Lung microvascular endothelial cell (primary cell): ENCODE measurements at regions not wholly inside any gene's neighbourhood (a gene's known extent, or its start where the extent isn't known, plus 50 kb on each side); places are given as distances from the start of the nearest gene placed in this dataset.
"Not testable (repeated sequence)": the region's sequence is repeated elsewhere in the genome, so short reads cannot be mapped to it uniquely, and the experiment has no call there.

Experiments used
- DNase-seq, 2 donors: peaks; one replicate each; pipeline versions ENCODE4 v3.0.0 to v3.0.0-alpha.2; 2010; ENCODE audit warnings: low read depth in 2 of 2

DNA sequence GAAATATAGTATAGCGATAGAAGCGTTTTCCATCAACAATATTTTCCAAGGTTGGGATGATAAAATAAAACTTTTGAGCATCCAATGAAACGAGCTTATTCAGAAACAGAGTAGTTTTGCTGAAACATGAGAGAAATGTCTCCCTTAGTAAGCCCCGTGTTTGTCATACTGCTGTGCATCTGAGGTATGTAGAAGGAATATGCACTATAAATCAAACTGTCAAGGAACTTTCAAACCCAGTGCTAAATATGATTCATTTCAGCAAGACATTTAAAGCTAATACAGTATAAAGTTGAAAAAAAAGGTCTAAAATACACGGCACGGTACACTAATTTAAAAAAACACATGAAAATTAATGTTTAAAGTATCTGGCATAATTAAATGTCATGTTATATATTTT, 546.2 kb downstream of the SLITRK5 start:
- no peak for DNase-seq

DNA sequence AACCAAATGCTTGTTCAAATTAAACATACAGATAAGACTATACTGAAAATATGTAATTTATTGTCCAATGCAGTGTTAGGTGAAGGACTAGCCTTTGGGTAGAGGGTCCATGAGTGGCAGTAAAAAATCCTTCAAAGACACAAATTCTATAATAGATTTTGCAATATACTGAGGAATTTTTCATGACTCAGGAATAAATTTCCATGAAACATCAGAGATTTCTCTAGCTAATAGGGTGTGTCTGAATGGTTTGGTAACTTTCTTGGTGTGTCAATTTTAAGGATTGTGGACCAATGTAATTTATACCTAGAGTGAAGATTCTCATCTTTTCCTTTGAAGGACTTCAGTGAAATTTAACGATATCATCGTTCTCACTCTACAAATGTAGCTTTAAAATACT, 546.7 kb downstream of the SLITRK5 start:
- DNase-seq: no peak

DNA sequence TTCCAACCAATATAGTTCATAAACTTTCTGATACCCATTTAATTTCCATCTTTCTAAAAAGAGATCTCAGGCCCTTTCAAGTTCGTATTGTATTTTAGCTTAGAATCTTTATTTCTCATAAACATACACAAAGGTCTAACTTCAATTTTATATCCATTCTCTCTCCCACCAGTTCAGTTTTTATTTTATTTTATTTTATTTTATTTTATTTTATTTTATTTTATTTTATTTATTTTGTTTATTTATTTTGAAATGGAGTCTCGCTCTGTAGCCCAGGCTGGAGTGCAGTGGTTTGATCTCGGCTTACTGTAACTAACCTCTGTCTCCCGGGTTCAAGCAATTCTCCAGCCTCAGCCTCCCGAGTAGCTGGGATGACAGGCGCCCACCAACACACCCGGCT, 552.8 kb downstream of the SLITRK5 start:
- no peak for DNase-seq

DNA sequence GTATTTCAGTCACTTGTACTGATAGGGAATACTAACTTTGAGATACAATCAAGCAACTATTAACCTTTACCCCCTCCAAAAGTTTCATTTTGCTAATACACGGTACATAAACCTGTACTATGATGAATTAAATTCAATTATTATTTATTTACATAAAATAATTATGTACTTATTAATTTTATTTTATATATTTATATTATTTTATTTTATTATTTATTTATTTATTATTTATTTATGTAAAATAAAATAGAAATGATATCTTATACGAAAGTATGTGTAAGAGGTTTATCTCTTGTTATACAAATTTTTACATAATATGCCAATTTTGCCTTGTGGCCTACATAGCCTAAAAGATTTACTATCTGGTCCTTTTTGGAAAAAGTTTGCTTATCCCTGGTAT, 564.3 kb downstream of the SLITRK5 start:
- DNase-seq: no peak

DNA sequence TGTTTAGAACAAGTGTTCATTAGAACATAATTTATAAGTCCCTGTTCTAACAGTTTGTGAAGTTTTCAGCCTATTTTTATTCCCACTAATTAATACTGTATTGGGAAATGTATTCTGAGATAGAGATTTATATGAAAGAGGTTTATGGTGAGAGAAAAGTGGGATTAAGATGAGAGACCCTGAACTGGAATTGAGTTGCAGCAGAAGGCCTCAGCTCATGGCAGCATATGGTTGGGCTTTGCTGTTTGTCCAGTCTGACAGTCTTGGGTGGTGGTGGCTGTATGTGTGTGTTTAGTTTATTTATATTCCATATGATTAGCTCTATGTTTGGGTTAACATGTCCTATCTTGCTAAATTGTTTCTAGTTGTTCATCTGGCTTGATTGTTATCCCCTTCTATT, 575.1 kb downstream of the SLITRK5 start:
- no peak for DNase-seq

DNA sequence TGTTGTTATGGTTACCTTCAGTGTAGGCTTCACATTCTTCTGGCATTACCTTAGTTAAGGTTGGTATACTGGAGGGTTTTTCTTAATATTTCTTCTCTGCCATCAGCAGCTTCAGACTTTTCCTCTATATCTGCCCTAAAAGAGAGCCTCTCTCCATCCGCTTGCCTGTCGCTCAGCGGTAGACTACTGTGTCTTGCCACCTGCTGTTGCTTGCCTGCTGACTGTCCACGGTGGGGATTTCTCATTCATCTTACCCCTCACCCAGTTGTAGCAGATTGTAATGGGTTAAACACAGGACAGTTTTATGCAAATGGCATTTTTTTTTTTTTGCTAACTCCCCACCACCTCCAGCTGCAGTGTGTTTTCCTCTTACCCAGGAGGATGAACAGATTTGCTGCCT, 577.2 kb downstream of the SLITRK5 start:
- DNase-seq: no peak

DNA sequence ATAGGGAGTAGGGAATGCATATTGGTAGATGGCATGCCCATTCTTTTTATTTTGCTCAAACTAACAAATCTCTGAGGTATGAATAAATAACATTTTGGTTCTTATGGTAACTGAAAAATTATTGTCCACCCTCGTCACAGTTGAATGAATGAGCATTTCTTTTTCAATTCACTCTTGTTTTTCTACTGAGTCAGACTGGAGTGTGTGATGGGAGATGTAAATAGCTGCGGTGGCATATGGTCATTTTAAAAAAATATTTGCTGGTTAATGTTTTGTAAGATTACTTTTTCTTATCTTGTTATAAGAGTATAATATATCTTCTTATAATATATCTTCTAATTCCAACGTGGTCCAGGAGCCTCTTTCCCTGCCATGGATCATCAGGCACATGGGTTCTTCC, 586.5 kb downstream of the SLITRK5 start:
- no peak for DNase-seq

DNA sequence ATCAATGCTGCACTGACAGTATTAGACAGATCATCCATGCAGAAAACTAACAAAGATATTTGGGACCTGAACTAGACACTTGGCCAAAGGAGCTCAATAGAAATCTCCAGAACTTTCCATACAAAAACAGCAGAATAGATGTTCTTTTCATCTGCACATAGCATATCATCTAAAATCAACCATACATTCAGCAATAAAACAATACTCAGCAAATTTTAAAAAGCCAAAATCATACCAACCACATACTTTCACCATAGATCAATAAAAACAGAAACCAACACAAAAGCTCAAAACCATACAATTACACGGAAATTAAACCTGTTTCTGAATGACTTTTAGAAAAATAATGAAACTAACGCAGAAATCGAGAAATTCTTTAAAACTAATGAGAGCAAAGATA, 592.6 kb downstream of the SLITRK5 start:
- no peak for DNase-seq

DNA sequence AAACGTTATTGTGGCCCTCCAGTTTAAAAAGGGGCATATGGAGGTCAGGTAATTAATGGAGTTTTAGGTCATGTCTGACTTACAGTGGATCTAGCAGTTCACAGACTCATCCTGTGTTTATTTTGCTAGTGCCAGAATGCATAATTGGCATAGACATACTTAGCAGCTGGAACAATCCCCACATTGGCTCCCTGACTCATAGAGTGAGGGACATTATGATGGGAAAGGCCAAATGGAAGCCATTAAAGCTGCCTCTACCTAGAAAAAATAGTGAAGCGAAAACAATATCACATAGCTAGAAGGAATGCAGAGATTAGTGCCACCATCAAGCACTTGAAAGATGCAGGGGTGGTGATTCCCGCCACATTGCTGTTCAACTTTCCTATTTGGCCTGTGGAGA, 610.7 kb downstream of the SLITRK5 start:
- DNase-seq: no peak

DNA sequence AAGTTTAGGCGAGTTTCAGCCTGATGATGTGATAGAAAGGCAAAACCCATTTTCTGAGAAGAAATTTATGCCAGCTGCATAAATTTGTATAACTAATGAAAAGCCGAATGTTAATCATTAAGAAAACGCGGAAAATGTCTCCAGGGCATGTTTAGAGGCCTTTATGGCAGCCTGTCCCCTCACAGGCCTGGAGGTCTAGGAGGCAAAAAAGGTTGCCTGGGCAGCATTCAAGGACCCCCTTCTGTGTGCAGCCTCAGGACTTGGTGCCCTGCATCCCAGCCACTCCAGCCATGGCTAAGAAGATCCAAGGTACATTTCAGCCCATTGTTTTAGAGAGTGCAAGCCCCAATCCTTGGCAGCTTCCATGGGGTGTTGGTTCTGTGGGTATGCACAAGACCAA, 614.2 kb downstream of the SLITRK5 start:
- no peak for DNase-seq

DNA sequence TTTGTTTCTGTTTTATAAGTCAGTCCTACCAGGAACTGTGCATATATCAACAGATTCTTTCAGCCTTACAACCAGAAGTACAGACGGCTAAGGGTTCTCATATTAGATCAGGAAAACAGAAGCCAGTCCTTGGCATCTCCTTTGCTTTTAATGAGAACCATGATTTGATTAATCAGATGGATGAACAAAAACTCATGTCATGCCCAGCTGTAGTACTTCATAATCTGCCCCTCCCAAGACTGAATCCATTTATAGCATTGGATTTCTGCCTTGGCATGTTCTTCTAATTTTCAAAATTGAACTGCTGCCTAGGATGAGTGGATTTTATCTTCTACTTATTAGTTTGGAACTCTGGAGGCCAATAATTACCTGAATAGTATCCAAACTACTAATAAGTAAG, 617.2 kb downstream of the SLITRK5 start:
- DNase-seq: no peak

DNA sequence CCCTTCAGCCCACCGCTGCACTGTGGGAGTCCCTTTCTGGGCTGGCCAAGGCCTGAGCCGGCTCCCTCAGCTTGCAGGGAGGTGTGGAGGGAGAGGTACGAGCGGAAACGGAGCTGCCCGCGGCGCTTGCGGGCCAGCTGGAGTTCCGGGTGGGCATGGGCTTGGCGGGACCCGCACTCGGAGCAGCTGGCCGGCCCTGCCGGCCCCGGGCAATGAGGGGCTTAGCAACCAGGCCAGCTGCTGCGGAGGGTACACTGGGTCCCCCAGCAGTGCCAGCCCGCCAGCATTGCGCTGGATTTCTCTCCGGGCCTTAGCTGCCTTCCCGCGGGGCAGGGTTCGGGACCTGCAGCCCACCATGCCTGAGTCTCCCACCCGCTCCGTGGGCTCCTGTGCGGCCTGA, 620.6 kb downstream of the SLITRK5 start:
- DNase-seq: not testable (repeated sequence)

DNA sequence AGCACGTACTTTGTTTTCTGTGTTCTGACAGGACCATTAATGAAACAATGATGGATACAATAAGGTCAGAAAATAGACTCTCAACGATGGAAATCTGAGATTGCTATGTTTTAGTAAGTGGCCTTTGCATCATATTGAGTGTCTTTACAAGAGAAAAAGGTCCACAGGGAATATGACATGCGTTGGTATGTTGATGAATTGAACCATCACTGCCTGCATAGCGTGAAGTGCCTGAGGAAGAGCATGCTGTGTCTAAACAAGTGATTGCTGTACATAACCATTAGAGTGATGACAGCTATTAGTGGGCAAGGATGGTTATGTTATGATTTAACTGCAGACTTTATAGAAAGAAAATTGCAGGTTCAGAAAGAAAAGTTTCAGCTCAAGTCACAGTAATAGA, 623.2 kb downstream of the SLITRK5 start:
- DNase-seq: no peak

DNA sequence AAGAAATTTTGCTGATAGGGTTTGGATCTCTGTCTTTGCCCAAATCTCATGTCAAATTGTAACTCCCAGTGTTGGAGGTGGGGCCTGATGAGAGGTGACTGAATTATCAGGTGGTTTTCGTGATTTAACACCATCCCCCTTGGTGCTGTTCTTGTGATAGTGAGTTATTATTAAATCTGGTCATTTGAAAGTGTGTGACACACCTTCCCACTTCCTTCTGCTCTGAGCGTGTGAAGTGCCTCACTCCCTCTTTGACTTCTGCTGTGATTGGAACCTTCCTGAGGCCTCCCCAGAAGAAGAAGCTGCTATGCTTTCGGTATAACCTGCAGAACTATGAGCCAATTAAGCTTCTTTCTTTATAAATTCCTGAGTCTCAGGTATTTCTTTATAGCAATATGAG, 632.0 kb downstream of the SLITRK5 start:
- no peak for DNase-seq

DNA sequence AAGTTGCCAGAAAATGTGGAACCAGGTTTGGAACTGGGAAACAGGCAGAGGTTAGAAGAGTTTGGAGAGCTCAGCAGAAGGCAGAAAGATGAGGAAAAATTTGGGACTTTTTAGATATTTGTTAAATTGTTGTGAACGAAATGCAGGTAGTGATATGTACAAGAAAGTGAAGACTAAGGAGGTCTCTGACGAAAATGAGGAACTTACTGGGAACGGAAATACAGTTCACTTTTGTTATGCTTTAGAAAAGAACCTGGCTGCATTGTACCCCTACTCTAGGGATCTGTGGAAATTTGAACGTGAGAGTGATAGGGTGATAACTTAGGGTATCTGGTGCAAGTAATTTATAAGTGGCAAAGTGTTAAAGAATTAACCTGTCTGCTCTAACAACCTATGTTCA, 632.4 kb downstream of the SLITRK5 start:
- no peak for DNase-seq

DNA sequence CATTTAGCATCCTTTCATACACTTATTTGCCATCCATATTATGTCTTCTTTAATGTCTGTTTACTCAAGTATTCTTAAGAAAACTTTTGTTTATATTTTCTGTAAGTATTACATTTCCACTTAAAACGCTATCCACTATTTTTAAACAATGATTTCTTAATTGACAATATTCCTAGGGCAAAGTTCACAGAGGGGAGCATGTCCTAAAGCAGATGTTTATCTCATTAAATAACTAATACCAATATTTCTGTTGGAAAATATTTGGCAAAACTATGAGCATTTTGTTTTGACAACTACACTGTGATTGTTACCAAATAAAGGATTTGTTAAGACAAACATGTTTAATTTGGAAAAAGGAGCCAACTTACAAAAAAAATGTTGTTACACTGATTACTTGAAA, 643.3 kb downstream of the SLITRK5 start:
- DNase-seq: no peak

DNA sequence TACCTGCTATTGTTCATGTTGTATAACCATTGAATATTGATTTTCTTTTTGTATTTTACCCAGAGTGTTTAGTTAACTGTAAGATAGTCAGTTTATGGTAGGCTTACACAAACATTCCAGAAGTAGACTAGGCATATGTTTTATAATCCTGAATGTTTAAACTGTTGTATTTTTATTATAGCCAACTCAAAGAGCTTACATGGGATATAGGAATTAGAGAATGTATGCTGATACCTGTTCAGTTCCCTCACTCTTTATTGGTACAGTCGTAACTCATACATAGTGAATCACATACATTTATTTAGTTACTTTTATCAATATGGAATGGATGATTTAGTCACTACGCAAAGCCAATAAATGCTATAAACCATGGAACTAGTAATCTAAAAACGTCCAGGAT, 657.9 kb downstream of the SLITRK5 start:
- no peak for DNase-seq

DNA sequence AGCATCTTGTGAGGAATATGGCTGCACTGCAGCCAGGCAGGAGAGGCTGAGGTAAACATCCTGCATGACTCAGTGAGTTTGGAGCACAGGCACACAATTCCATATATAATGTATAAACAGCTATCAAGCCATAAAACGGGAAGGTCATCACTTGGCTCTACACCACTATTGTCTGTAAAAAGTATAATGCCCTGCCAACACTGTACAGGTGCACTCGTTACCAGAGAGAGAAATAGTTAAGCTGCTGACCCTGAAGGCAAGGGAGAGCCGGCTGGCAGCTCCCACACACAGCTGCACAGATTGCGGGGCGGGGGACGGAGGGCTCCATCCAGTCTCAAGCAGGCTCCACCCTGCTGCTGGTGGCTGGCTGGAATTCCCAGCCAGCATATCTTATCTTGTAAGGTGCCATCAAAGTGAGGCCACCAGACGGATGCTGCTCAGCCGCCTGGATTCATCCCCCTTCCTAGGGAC, 668.1 kb downstream of the SLITRK5 start:
- DNase-seq: no peak

DNA sequence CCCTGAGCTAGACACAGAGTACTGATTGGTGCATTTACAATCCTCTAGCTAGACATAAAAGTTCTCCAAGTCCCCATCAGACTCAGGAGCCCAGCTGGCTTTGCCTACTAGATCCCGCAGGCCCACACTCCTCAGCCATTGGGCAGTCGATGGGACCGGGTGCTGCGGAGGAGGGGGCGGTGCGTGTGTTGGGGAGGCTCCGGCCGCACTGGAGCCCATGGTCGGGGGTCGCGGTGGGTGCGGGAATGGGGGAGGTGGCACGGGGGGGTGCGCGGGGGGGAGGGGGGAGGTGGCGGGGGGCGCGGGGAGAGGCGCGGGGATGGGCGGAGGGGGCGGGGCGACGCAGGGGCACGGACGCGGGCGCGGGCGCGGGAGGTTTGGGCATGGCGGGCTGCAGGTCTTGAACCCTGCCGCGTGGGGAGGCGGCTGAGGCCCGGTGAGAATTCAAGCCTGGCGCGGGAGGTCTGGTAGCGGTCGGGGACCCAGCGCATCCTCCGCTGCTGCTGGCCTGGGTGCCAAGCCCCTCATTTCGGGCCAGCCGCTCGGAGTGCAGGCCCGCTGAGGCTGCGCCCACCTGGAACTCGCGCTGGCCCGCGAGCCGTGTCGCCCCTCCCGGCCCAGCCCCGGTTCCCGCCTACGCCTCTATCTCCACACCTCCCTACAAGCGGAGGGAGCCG, 674.1 kb downstream of the SLITRK5 start:
- no peak for DNase-seq

DNA sequence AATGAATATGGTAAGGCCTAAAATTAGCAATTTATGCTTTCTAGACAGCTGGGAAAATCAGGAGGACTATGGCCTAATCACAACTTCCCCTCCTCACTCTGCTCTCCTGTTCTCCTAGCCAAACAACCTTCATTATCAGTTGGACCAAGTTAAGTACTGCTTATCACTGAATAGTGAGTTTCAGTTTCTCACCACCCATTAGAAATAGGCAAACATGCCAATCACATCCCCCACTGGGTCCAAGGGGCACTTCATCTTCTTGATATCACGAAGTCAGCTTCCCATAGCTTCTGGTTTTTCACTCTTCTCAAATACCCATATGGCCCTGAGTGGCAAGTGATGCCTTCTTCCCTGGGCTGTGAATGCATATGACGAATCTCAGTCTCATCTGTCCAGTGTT, 689.6 kb downstream of the SLITRK5 start:
- no peak for DNase-seq

DNA sequence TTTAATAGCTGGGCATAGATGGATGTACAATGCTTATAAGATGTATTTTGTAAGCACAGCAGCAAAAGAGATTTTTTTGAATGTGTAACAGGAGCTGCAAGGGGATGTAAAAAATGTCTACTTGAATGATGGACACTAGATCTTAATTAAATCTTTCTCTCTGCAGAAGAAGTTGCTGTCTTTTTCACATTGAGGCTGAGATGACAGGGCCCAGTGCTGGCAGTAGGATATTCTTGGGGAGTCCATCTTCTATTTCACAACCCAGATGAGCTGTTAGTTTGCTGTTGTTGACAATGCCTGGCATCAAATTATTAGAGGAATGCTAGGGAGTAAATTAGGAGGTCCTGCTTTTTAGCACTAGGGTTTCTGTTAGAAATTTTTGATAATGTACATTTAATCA, 698.7 kb downstream of the SLITRK5 start:
- DNase-seq: no peak

DNA sequence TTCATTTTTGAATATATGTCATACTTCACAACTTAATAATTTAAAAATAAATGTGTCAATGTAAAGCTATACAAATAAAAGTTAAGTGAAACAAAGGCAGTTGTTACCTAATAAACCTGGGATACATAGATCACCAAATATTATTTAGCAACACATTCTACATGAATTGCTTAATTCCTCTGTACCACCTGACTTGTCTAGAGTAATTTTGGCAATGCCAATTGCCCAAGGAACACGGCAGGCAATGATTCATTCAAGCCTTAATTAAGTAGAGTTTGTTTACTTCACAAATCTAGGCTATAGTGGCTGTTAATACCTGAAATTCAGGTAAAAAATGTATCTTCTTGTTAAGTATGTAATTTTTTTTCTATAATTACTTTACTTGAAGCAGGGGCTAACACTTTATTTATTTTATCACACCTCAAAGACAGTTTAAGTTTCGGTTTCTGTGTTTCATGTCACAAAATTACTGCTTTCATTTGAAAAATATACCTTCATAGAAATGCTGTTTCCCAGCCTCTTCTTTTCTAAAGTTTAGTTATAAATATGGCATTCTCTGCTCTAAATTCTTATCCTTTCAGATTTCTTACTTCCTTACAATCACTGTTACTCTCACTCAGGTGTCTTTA, 705.7 kb downstream of the SLITRK5 start:
- DNase-seq: no peak

DNA sequence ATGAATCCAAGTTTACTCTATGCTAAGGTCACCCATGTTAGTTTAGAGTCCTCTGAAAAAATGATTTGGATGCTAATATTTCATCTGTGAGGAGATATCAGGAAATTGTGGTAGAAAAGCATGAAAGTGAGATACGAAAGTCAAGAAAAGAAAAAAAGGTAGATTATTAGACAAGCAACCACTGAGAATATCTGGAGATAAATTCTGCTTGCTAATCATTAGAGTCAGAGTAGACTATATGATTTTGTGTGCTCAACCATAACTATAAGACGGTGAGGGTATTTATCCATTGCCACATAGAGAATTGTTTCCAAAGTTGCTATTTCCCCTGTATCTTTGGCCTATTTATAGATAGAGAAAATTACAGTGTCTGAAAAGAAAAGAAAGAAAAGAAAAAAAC, 706.7 kb downstream of the SLITRK5 start:
- no peak for DNase-seq

DNA sequence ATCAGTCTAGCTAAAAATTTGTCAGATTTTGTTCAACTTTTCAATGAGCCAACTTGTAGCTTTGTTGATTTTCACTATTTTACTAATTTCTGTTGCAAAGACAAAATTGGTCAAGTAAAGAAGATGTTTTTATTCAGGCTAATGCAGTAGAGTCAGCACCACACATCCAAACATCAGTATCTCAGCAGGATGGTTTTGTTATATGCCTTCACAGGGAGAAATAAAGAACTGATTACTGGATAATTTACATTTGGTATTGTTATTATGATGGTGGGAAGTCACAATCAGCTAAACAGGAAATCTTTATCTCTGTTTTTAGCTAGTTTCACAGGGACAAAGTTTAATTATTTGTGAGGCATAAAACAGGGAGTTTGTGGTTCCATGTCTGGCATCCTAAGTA, 713.4 kb downstream of the SLITRK5 start:
- no peak for DNase-seq
